Activated T-cell treated with anti-CD3 and anti-CD28 coated beads for 4 hours (primary cell): ENCODE measurements at regions not wholly inside any gene's neighbourhood (a gene's known extent, or its start where the extent isn't known, plus 50 kb on each side); places are given as distances from the start of the nearest gene placed in this dataset.
"Not testable (repeated sequence)": the region's sequence is repeated elsewhere in the genome, so short reads cannot be mapped to it uniquely, and the experiment has no call there.

ENCODE experiments used
- DNase-seq: peaks from one replicate; pipeline ENCODE4 v3.0.0-alpha.2; 2020

DNA sequence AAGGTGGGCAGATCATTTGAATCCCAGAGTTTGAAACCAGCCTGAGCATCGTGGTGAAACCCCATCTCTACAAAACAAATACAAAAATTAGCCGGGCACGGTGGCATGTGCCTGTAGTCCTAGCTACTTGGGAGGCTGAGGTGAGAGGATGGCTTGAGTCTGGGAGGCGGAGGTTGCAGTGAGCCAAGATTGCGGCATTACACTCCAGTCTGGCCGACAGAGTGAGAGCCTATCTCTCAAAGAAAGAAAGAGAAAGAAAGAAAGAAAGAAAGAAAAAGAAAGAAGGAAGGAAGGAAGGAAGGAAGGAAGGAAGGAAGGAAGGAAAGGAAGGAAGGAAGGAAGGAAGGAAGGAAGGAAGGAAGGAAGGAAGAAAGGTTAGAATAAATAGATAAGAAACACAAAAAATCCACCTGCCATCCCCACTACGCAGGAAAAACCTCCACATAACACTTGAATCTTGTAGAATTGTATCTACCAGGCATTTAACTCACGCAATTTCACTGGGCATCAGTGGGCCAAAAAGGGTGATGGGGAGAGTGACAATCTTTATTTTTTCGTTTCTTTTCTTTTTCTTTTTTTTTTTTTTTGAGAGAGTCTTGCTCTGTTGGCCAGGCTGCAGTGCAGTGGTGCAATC is 58.3 kb upstream of the PTPN1 start:
- not testable (repeated sequence) for DNase-seq

DNA sequence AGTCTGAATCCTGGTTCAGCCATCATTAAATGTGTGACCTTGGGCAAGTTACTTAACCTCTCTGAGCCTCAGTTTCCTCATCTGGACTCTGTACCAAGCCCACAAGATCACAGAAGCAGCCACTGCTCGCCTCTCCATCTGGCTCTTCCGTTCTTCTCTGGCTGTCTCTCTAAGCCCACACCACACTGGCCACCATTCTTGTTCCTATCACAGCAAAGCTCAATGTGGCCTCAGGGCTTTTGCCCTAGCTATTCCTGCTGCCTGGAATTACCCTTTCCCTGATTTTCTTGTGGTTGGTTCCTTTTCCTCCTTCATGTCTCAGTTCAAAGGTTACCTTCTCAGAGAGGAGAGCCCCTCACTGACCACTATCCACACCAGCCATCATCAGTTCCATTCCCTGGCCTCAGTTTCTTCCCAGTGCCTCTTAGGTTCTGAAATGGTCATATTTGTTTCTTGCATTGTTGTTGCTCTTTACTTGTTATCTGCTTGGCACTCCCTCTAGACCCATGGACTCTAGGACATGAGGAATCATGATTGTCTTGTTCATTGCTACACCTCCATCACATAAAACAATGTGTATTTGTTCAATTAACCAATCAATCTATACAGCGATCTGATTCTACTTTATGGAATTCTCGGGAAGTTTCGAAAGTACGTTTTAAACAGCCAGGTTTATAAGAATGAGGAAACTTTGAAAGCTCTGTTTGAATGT is 56.5 kb upstream of the PTPN1 start:
- no peak for DNase-seq

DNA sequence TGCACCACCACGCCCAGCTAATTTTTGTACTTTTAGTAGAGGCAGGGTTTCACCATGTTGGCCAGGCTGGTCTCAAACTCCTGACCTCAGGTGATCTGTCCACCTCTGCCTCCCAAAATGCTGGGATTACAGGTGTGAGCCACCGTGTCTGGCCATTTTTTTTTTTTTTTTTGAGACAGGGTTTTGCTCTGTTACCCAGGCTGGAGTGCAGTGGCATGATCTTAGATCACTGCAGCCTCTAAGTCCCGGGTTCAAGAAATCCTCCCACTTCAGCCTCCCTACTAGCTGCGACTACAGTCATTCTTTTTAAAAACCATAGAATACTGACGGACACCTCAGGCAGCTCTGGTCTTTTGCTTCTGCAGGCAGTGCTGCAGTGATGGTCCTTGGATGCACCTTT is 54.9 kb upstream of the PTPN1 start:
- DNase-seq, result not testable (repeated sequence)

DNA sequence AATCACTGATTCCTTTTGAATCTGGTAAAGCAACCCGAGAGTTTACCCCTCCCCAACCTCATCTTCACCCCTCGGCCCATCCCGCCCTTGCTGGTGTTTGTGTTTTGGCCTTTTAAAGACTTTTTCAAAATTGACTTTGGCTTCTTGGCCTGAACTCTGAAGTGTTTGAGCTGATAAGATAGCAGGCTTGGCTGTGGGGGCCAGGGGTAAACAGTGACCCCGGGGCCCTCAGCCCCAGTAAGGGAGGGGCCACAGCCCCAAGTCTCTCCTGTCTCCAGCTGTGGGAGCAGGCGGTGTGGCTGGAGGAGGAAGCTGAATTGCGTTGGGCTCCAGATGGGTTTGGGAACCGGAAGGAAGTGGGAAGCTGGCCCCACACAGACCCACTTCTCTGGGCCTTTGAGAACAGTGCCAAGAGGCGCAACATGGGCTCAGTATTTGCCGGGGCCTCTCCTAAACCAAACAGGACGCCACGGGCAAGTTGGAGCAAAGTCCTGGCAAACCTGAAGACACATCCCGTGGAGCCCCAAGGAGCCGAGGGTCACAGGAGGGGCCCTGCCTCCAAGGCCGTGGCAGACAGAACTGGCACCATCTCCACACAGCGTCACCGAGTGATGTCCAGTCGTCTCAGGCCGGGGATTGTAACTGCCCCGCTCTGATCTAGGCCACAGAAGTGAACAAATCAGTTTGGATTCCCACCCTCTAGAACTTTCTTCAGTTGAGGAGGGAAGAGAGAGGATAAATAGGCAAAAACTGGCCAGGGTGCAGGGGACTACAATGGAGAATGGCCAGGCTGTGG is 54.3 kb upstream of the PTPN1 start:
- no peak for DNase-seq

DNA sequence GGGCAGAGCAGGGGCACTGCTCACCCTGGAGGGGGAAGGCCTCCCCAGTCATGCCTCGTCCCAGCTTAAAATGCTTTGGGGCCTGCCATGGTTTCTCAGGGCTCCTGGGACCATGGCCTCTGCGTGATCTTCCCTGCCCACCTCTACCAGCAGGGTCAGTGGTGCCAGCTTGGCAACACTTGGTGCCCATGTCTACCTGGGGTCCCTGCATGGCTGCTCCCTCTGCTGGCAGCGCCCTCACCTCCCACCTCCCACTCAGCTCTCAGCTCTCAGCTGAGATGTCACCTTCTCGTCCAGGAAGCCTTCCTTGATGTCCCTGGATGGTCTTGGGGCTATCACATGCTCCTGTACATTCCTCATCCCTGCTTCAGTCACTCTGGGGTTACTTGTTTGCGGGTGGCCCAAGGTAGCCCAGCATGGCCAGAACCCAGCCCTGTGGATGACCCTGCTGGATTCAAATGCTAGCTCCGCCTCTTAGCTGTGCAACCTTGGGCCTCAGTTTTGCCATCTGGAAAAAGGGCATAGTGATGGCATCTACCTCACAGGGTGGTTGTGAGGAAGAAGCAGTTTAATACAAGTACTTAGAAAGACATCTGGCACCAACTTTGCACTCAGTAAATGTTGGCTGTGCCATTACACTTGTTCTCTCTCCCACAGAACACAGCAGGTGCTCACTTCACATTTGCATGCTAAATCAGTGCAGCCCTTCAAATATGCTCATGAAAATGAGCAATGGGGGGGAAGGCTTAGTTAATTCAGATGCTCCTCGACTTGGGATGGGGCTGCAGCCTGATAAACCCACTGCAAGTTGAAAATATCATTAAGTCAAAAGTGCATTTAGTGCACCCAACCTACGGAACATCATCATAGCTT is 53.5 kb upstream of the PTPN1 start:
- no peak for DNase-seq

DNA sequence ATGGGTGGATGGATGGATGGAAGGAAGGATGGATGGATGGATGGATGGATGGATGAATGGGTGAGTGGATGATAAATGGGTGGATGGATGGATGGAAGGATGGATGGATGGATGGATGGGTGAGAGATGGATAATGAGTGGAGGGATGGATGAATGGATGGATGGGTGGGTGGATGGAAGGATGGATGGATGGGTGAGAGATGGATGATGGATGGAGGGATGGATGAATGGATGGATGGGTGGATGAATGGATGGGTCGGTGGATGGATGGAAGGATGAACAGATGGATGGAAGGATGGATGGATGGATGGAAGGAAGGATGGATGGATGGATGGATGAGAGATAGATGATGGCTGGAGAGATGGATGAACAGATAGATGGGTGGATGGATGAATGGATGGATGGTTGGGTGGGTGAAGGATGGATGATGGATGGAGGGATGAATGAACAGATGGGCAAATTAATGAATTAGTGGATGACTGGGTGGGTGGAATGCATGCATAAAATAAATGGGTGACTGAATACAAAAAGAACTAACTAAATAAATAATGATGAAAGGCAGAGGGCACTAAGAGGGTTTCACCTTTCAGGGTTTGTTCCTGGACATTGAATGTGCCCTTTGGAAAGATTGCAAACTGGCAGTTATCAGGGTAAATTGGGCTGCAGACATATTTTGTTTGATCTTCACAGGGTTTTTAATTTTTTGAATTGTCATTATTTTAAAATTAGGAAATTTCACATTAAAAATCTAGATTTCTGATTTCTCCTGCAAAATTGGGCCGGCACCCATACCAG is 50.9 kb upstream of the PTPN1 start:
- DNase-seq, result no peak

DNA sequence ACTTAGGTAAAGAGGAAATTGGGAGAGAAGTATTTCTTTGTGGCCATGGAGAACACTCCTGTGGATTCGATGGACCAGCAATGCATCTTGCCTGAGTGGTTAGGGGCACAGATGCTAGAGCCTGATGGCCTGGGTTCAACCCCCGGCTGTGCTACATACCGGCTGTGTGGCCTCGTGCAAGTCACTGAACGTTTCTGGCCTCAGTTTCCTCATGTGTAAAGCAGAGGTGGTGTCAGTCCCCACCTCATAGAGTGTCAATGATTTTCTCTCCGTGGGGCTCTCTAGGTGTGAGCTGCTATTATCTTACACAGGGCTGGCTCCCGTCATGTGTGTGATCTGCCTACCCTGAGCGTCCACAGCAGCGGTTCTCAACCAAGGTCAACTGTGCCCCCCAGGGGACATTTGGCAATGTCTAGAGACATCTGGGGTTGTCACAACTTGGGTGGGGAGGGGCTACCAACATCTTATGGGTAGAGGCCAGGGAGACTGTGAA is 50.0 kb upstream of the PTPN1 start:
- no peak for DNase-seq
